Gastroesophageal sphincter (tissue), 4 donors: ENCODE measurements at regions not wholly inside any gene's neighbourhood (a gene's known extent, or its start where the extent isn't known, plus 50 kb on each side); places are given as distances from the start of the nearest gene placed in this dataset.

Experiments
- ATAC-seq: fragments of 150-250 bp; one replicate; pipeline ENCODE4 v1.9.1; 2016; ENCODE audit warnings: mild to moderate bottlenecking, moderate library complexity
- H3K27ac ChIP-seq, 4 donors: fragments of 200-600 bp; sonication (generic) in 3 of 4; 1 replicate in 3 of 4; 2 replicates in 1 of 4; pipeline ENCODE4 v1.5.1; 2016 to 2019
- H3K27me3 ChIP-seq: fragments of 200-600 bp; sonication (generic); one replicate; pipeline ENCODE4 v1.5.1; 2019
- H3K36me3 ChIP-seq, 2 donors: fragments of 200-600 bp; sonication (generic); one replicate each; pipeline ENCODE4 v1.5.1; 2019; ENCODE audit warnings: control low read depth in 1 of 2
- H3K4me1 ChIP-seq, 3 donors: fragments of 200-600 bp; sonication (generic); 1 replicate in 2 of 3; 2 replicates in 1 of 3; pipeline ENCODE4 v1.5.1; 2016 to 2019; ENCODE audit warnings: control low read depth in 2 of 3
- H3K4me3 ChIP-seq, 2 donors: fragments of 200-600 bp; sonication (generic); one replicate each; pipeline ENCODE4 v1.5.1; 2019; ENCODE audit warnings: mild to moderate bottlenecking in 1 of 2, moderate library complexity in 1 of 2
- H3K9me3 ChIP-seq, 3 donors: fragments of 200-600 bp; sonication (generic); one replicate each; pipeline ENCODE4 v1.5.1; 2017 to 2019; ENCODE audit warnings: control low read depth in 2 of 3
- EP300 ChIP-seq: sonication (generic); formaldehyde crosslinking; IDR thresholded peaks from one replicate; pipeline ENCODE4 v1.6.1; 2017; ENCODE audit warnings: antibody characterized with exemption, mild to moderate bottlenecking
- POLR2A ChIP-seq, 2 donors: fragments of 450-650 bp; IDR thresholded peaks; one replicate each; pipeline ENCODE4 v1.6.1; 2017; ENCODE audit warnings: antibody characterized with exemption in 2 of 2, mild to moderate bottlenecking in 2 of 2, moderate library complexity in 1 of 2
- POLR2AphosphoS5 ChIP-seq: sonication (generic); formaldehyde crosslinking; IDR thresholded peaks from one replicate; pipeline ENCODE4 v1.6.1; 2017; ENCODE audit warnings: antibody characterized with exemption
- WGBS, 2 donors: methylation state at CpG; one replicate each; pipeline ENCODE4 v1.1.5; 2018; ENCODE audit warnings: low coverage in 1 of 2; 5-methylcytosine and 5-hydroxymethylcytosine counted together
- TF ChIP-seq, protein P1 (sequence below), 4 experiments: fragments of 200-600 bp in 2 of 4; fragments of 450-650 bp in 2 of 4; sonication (generic) in 1 of 4; IDR thresholded peaks; one replicate each; pipeline ENCODE4 v1.5.1; 2017 to 2019; ENCODE audit warnings: antibody characterized with exemption in 4 of 4, mild to moderate bottlenecking in 2 of 4, moderate library complexity in 2 of 4

DNA sequence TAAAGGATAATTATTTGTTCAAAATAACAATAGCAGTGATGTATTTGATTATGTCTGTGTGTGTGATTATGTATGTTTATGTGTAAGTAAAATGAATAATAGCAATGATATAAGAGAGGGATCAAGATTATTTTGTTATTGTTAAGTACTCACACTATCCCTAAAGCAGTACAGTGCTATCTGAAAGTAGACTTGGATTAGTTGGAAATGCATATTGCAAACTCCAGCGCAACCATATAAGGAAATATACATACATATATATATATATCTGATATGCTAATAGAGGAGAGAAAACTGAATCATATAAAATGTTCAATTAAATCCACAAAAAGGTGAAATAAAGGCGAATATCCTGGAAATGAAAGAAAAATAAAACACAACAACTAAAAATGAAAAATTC lies 268.4 kb downstream of the HINT1 start:
- Histone ChIP-seq H3K36me3 (no peaks in the 10 kb centered on the region), H3K4me3 (no peak overlapping the region), H3K4me1 (no peaks in the 10 kb centered on the region), H3K27me3 (no peaks in the 10 kb centered on the region), H3K27ac (no peak overlapping the region), H3K9me3 (peaks cover 0 to 7% (median 0%) of the 10 kb centered on the region in 3 donors)
- no peak for ATAC-seq
- 91 to 100% methylated on average over 1 to 2 of the region's 2 CpGs for WGBS, 2 donors
- TF ChIP-seq EP300 (no peak), POLR2A (IDR thresholded peaks at IDR 0.05) (no peak), POLR2AphosphoS5 (no peak)
- TF ChIP-seq, protein P1, sequence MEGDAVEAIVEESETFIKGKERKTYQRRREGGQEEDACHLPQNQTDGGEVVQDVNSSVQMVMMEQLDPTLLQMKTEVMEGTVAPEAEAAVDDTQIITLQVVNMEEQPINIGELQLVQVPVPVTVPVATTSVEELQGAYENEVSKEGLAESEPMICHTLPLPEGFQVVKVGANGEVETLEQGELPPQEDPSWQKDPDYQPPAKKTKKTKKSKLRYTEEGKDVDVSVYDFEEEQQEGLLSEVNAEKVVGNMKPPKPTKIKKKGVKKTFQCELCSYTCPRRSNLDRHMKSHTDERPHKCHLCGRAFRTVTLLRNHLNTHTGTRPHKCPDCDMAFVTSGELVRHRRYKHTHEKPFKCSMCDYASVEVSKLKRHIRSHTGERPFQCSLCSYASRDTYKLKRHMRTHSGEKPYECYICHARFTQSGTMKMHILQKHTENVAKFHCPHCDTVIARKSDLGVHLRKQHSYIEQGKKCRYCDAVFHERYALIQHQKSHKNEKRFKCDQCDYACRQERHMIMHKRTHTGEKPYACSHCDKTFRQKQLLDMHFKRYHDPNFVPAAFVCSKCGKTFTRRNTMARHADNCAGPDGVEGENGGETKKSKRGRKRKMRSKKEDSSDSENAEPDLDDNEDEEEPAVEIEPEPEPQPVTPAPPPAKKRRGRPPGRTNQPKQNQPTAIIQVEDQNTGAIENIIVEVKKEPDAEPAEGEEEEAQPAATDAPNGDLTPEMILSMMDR (IDR thresholded peaks at IDR 0.05): no peak

DNA sequence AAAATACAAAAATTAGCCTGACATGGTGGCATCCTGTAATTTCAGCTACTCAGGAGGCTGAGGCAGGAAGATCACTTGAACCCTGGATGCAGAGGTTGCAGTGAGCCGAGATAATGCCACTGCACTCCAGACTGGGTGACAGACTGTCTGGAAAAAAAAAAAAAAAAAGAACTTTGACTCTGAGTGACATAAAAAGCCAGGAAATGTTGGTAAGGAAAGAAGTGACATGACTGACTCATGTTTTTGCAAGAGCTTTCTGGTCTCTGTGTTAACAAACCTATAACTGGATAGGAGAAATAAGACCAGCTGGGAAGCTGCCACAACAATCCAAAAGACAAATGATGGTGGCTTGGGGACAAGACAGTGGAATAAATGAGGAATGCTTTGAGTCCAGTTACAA lies 272.1 kb downstream of the HINT1 start:
- Histone ChIP-seq H3K4me3 (no peak overlapping the region), H3K27ac (no peak overlapping the region), H3K9me3 (peaks cover 0 to 7% (median 0%) of the 10 kb centered on the region in 3 donors), H3K36me3 (no peaks in the 10 kb centered on the region), H3K27me3 (no peaks in the 10 kb centered on the region), H3K4me1 (no peaks in the 10 kb centered on the region)
- no peak for ATAC-seq
- no peak for TF ChIP-seq POLR2AphosphoS5
- TF ChIP-seq EP300: no peak
- no peak for TF ChIP-seq POLR2A (IDR thresholded peaks at IDR 0.05)
- TF ChIP-seq, protein P1 (IDR thresholded peaks at IDR 0.05): no peak
- WGBS, 2 donors: 43 to 80% methylated on average over 1 of the region's 1 CpG

DNA sequence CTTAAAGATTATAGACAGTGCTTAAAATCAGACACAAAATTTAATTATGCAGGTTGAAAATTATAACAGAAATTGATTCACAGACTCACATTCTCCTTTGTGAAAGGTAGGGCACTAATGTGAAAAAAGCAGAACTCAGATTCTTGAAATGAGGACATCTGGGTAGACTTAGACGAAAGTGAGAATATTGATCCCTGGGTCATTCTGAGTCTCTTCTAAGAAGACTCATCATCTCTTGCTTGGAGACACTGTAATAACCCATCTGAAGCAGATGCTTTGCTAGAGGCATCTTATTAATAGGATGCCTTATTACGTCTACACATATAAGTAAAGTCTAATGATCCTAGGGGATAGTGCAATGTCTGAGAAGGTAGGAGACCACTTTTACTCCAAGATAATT lies 274.4 kb downstream of the HINT1 start:
- no peak for ATAC-seq
- Histone ChIP-seq H3K4me3 (no peak overlapping the region), H3K4me1 (no peaks in the 10 kb centered on the region), H3K27me3 (no peaks in the 10 kb centered on the region), H3K9me3 (no peaks in the 10 kb centered on the region), H3K27ac (no peak overlapping the region), H3K36me3 (no peaks in the 10 kb centered on the region)
- WGBS, 2 donors: 70 to 87% methylated on average over 2 of the region's 2 CpGs
- TF ChIP-seq POLR2A (IDR thresholded peaks at IDR 0.05): no peak
- TF ChIP-seq EP300: no peak
- TF ChIP-seq POLR2AphosphoS5: no peak
- TF ChIP-seq, protein P1 (IDR thresholded peaks at IDR 0.05): no peak

DNA sequence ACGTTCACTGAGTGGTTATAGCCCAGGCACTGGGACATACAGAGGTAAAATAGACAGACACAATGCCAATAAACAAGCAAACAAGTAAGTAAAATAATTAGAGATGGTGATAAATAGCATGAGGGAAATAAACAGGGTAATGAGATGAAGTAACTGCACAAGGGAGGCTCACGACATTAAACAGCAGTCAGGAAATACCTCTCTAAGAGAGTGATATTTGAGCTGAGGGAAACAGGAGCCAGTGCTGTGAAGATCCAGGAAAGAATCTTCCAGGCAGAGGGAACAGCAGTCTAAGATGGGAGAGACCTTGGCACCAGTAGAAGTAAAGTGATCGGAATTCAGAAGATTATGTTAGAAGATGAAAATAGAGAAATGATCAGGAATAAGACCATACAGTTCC lies 279.4 kb downstream of the HINT1 start:
- Histone ChIP-seq H3K9me3 (no peaks in the 10 kb centered on the region), H3K27ac (no peak overlapping the region), H3K4me1 (no peaks in the 10 kb centered on the region), H3K36me3 (no peaks in the 10 kb centered on the region), H3K4me3 (no peak overlapping the region), H3K27me3 (no peaks in the 10 kb centered on the region)
- 31 to 39% methylated on average over 2 to 3 of the region's 3 CpGs for WGBS, 2 donors
- TF ChIP-seq POLR2A (IDR thresholded peaks at IDR 0.05) (no peak), POLR2AphosphoS5 (no peak), EP300 (no peak)
- TF ChIP-seq, protein P1 (IDR thresholded peaks at IDR 0.05): no peak
- no peak for ATAC-seq

DNA sequence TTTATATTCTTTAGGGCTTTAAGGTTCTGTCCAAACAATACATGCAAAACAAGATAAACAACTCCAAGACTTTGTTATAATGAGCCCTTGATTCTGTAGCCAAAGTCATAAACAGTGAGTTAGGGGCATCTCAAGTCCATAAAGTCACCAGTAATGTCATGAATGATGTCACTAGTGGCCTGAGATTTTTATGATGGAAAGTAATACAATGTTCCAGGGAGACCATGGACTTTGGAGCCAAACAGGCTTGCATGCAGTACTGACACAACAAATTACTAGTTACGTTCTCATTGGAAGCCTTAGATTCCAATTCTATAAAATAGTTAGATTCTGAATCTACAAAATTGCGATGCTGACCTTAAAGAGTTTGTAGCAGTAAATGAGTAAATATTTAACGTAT lies 280.0 kb downstream of the HINT1 start:
- Histone ChIP-seq H3K9me3 (no peaks in the 10 kb centered on the region), H3K36me3 (no peaks in the 10 kb centered on the region), H3K27me3 (no peaks in the 10 kb centered on the region), H3K4me1 (no peaks in the 10 kb centered on the region), H3K4me3 (no peak overlapping the region), H3K27ac (no peak overlapping the region)
- WGBS, 2 donors: 61 to 76% methylated on average over 3 of the region's 3 CpGs
- no peak for ATAC-seq
- TF ChIP-seq POLR2A (IDR thresholded peaks at IDR 0.05): no peak
- TF ChIP-seq, protein P1 (IDR thresholded peaks at IDR 0.05): no peak
- no peak for TF ChIP-seq POLR2AphosphoS5
- TF ChIP-seq EP300: no peak
